Ishikawa (cell line): ENCODE measurements at regions not wholly inside any gene's neighbourhood (a gene's known extent, or its start where the extent isn't known, plus 50 kb on each side); places are given as distances from the start of the nearest gene placed in this dataset.

Experiments
- CEBPB ChIP-seq: IDR thresholded peaks from 2 replicates; pipeline ENCODE4 v1.6.1; 2012
- EGR1 ChIP-seq: IDR thresholded peaks from 2 replicates; pipeline ENCODE4 v1.6.1; 2012
- EP300 ChIP-seq: IDR thresholded peaks from 2 replicates; pipeline ENCODE4 v1.6.1; 2012; ENCODE audit warnings: borderline replicate concordance
- FOXM1 ChIP-seq: IDR thresholded peaks from 2 replicates; pipeline ENCODE4 v1.6.1; 2012; ENCODE audit warnings: low read depth, borderline replicate concordance
- NFIC ChIP-seq: IDR thresholded peaks from 2 replicates; pipeline ENCODE4 v1.6.1; 2012
- RAD21 ChIP-seq: IDR thresholded peaks from 2 replicates; pipeline ENCODE4 v1.6.1; 2012; ENCODE audit warnings: low read depth
- TAF1 ChIP-seq: IDR thresholded peaks from 2 replicates; pipeline ENCODE4 v1.6.1; 2012; ENCODE audit warnings: low read depth, mild to moderate bottlenecking
- TEAD4 ChIP-seq: IDR thresholded peaks from 2 replicates; pipeline ENCODE4 v1.6.1; 2012
- USF1 ChIP-seq: IDR thresholded peaks from 2 replicates; pipeline ENCODE4 v1.6.1; 2012
- YY1 ChIP-seq: IDR thresholded peaks from 2 replicates; pipeline ENCODE4 v1.6.1; 2012; ENCODE audit warnings: low read depth
- ZBTB7A ChIP-seq: IDR thresholded peaks from 2 replicates; pipeline ENCODE4 v1.6.1; 2012; ENCODE audit warnings: low read depth
- TF ChIP-seq, protein P1 (sequence below): IDR thresholded peaks from 2 replicates; pipeline ENCODE4 v1.6.1; 2012; ENCODE audit warnings: low read depth, mild to moderate bottlenecking
- TF ChIP-seq, protein P2 (sequence below): IDR thresholded peaks from 2 replicates; pipeline ENCODE4 v1.6.1; 2012

- TF ChIP-seq RAD21 (no peak), YY1 (no peak), FOXM1 (no peak), EGR1 (no peak), EP300 (no peak), TEAD4 (no peak), ZBTB7A (no peak), CEBPB (no peak), TAF1 (no peak), NFIC (no peak), USF1 (no peak)
- TF ChIP-seq, protein P1, sequence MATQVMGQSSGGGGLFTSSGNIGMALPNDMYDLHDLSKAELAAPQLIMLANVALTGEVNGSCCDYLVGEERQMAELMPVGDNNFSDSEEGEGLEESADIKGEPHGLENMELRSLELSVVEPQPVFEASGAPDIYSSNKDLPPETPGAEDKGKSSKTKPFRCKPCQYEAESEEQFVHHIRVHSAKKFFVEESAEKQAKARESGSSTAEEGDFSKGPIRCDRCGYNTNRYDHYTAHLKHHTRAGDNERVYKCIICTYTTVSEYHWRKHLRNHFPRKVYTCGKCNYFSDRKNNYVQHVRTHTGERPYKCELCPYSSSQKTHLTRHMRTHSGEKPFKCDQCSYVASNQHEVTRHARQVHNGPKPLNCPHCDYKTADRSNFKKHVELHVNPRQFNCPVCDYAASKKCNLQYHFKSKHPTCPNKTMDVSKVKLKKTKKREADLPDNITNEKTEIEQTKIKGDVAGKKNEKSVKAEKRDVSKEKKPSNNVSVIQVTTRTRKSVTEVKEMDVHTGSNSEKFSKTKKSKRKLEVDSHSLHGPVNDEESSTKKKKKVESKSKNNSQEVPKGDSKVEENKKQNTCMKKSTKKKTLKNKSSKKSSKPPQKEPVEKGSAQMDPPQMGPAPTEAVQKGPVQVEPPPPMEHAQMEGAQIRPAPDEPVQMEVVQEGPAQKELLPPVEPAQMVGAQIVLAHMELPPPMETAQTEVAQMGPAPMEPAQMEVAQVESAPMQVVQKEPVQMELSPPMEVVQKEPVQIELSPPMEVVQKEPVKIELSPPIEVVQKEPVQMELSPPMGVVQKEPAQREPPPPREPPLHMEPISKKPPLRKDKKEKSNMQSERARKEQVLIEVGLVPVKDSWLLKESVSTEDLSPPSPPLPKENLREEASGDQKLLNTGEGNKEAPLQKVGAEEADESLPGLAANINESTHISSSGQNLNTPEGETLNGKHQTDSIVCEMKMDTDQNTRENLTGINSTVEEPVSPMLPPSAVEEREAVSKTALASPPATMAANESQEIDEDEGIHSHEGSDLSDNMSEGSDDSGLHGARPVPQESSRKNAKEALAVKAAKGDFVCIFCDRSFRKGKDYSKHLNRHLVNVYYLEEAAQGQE = no peak
- TF ChIP-seq, protein P2, sequence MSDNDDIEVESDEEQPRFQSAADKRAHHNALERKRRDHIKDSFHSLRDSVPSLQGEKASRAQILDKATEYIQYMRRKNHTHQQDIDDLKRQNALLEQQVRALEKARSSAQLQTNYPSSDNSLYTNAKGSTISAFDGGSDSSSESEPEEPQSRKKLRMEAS = no peak
Measured at GRCh38 chr16:76900285-76901263, 290.4 kb upstream of the MON1B start.
